ENCODE measurements at regions not wholly inside any gene's neighbourhood (a gene's known extent, or its start where the extent isn't known, plus 50 kb on each side); places are given as distances from the start of the nearest gene placed in this dataset.

DNA sequence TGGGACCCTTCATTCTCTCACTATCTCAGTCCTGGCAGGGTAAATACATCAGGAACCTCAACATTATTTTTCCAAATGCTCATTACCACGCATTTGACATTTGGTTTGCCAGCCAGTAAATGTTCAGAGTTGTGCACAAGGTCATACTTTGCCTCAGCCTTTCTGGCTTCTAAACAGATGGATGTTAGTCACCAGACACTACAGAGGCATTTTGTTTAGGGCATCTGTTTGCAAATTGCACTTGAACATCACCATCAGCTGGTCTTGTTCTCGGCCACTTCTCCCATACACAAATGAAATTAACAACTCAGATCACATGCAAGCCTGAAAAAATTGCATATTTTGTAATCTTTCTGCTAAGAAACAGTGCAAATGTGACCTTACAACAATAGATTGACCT lies 75.0 kb upstream of the SLC1A1 start:
- Histone ChIP-seq H3K27ac (no peak overlapping the region), H3K27me3 (no peaks in the 10 kb centered on the region), H3K9me3 (replicated peaks in 1 of 3) (no peaks in the 10 kb centered on the region), H3K36me3 (replicated peaks in 1 of 2) (no peaks in the 10 kb centered on the region), H3K4me3 (no peak overlapping the region), H3K4me1 (replicated peaks in 1 of 2) (no peaks in the 10 kb centered on the region)
- peak in 2 of 7 donors; percentile 10 to 20 for DNase-seq
- 35 to 56% (median 42%) methylated on average over 2 of the region's 2 CpGs for WGBS, 4 donors
- intact Hi-C loops (cut with DNase I) = no loop called here
- TF ChIP-seq, protein P1, sequence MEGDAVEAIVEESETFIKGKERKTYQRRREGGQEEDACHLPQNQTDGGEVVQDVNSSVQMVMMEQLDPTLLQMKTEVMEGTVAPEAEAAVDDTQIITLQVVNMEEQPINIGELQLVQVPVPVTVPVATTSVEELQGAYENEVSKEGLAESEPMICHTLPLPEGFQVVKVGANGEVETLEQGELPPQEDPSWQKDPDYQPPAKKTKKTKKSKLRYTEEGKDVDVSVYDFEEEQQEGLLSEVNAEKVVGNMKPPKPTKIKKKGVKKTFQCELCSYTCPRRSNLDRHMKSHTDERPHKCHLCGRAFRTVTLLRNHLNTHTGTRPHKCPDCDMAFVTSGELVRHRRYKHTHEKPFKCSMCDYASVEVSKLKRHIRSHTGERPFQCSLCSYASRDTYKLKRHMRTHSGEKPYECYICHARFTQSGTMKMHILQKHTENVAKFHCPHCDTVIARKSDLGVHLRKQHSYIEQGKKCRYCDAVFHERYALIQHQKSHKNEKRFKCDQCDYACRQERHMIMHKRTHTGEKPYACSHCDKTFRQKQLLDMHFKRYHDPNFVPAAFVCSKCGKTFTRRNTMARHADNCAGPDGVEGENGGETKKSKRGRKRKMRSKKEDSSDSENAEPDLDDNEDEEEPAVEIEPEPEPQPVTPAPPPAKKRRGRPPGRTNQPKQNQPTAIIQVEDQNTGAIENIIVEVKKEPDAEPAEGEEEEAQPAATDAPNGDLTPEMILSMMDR (IDR thresholded peaks at IDR 0.05) = no peak
- TF ChIP-seq POLR2A (IDR thresholded peaks at IDR 0.05) = no peak

DNA sequence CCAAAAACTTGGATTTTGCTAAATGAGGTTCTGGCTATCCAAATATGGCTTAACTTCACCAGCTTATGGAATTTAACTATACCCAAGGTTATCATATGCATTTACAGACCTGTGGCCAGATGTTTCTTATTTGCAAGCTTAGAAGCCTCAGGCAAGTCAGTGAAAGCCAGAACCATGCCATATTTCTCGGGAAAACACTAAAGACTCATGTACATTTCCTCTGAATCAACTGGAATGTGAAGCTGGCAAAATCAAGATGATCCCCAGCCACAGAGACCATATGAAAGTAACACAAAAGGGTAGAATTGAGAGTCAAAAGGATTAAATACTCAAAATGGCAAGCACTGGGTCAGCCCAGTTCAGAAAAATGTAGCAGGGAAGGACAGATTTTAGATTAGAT lies 76.4 kb upstream of the SLC1A1 start:
- no peak overlapping the region for H3K4me3 ChIP-seq
- H3K27ac ChIP-seq = no peak overlapping the region
- H3K27me3 ChIP-seq = no peaks in the 10 kb centered on the region
- no peaks in the 10 kb centered on the region for H3K9me3 ChIP-seq (replicated peaks in 1 of 3)
- TF ChIP-seq, protein P1 (IDR thresholded peaks at IDR 0.05) = no peak
- no peak for TF ChIP-seq POLR2A (IDR thresholded peaks at IDR 0.05)
- WGBS, 4 donors = 65 to 87% (median 83%) methylated on average over 1 of the region's 1 CpG
- H3K4me1 ChIP-seq (replicated peaks in 1 of 2) = no peaks in the 10 kb centered on the region
- no peaks in the 10 kb centered on the region for H3K36me3 ChIP-seq (replicated peaks in 1 of 2)
- no peak for DNase-seq
- intact Hi-C loops (cut with DNase I) = no loop called here

DNA sequence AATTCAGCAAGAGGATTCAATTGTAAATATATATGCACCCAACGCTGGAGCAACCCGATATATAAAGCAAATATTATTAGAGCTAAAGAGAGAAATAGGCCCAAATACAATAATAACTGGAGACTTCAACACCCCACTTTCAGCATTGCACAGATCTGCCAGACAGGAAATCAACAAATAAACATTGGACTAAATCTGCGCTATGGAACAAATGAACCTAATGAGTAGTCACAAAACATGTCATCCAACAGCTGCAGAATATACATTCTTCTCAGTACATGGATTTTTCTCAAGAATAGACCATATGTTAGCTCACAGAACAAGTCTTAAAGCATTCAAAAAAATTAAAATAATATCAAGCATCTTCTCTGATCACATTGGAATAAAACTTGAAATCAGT lies 86.1 kb upstream of the SLC1A1 start:
- peaks cover 0 to 6% (median 0%) of the 10 kb centered on the region in 3 donors for H3K9me3 ChIP-seq (replicated peaks in 1 of 3)
- H3K27ac ChIP-seq = no peak overlapping the region
- intact Hi-C loops (cut with DNase I) = no loop called here
- 81 to 83% (median 81%) methylated on average over 3 of the region's 3 CpGs for WGBS, 4 donors
- H3K36me3 ChIP-seq (replicated peaks in 1 of 2) = no peaks in the 10 kb centered on the region
- no peak overlapping the region for H3K4me3 ChIP-seq
- TF ChIP-seq POLR2A (IDR thresholded peaks at IDR 0.05) = no peak
- TF ChIP-seq, protein P1 (IDR thresholded peaks at IDR 0.05) = no peak
- H3K4me1 ChIP-seq (replicated peaks in 1 of 2) = no peaks in the 10 kb centered on the region
- no peaks in the 10 kb centered on the region for H3K27me3 ChIP-seq
- no peak for DNase-seq

DNA sequence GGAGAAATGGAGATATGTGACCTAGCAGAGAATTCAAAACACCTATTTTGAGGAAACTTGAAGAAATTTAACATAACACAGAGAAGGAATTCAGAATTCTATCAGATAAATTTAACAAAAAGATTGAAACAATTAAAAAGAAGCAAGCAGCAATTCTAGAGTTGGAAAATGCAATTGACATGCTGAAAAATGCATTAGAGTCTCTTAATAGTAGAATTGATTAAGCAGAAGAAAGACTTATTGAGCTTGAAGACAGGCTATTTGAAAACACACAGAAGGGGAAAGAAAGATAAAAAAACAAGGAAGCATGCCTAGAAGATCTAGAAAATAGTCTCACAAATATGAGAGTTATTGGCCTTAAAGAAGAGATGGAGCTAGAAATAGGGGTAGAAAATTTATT lies 87.8 kb upstream of the SLC1A1 start:
- intact Hi-C loops (cut with DNase I) = no loop called here
- no peaks in the 10 kb centered on the region for H3K4me1 ChIP-seq (replicated peaks in 1 of 2)
- H3K27me3 ChIP-seq = no peaks in the 10 kb centered on the region
- no peak overlapping the region for H3K27ac ChIP-seq
- DNase-seq = no peak
- H3K36me3 ChIP-seq (replicated peaks in 1 of 2) = no peaks in the 10 kb centered on the region
- no peak overlapping the region for H3K4me3 ChIP-seq
- peaks cover 0 to 6% (median 0%) of the 10 kb centered on the region in 3 donors for H3K9me3 ChIP-seq (replicated peaks in 1 of 3)
- no peak for TF ChIP-seq POLR2A (IDR thresholded peaks at IDR 0.05)
- TF ChIP-seq, protein P1 (IDR thresholded peaks at IDR 0.05) = no peak

All from adrenal gland (tissue), 9 donors.